ENCODE measurements at regions not wholly inside any gene's neighbourhood (a gene's known extent, or its start where the extent isn't known, plus 50 kb on each side); places are given as distances from the start of the nearest gene placed in this dataset.

DNA sequence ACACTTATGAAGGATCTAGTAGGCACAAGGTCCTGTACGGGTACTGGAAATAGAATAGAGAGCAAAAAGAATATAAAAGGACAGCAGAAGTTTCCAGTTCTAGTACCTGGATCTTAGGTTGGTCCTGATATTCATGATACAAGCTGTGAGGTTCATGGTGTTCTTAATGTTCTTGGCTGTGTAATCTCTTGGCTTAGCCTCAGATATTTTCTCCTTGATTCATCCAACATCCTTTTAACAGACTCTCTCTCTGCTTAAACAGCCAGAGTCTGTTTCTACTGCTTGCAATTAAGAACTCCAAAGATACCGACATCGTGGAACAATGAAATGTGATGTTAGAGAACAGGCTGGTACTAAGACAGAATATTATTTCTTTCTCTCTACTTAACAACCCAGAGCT is 49.9 kb downstream of the CNTN3 start:
- Histone ChIP-seq H4K20me1 (ENCODE audit: low read depth) (no peaks in the 10 kb centered on the region), H3K27me3 (no peaks in the 10 kb centered on the region), H3K36me3 (no peaks in the 10 kb centered on the region), H3K27ac (no peak overlapping the region), H3K9me3 (ENCODE audit: low read depth) (no peaks in the 10 kb centered on the region), H2AFZ (replicated peaks) (no peak overlapping the region), H3K4me3 (no peak overlapping the region), H3K79me2 (ENCODE audit: low read depth) (no peaks in the 10 kb centered on the region), H3K4me1 (no peaks in the 10 kb centered on the region), H3K4me2 (no peak overlapping the region), H3F3A (ENCODE audit: low read depth) (no peaks in the 10 kb centered on the region), H3K9ac (no peak overlapping the region)
- DNase-seq (ENCODE audit: low spot score): no peak
- Mint-ChIP-seq H3K9me3 (peaks cover 3% of the 10 kb centered on the region), H3K27ac (no peak overlapping the region), H3K36me3 (peaks cover 2% of the 10 kb centered on the region), H3K27me3 (ENCODE audit: insufficient read depth, low read depth) (no peaks in the 10 kb centered on the region), H3K4me3 (no peak overlapping the region), H3K4me1 (no peaks in the 10 kb centered on the region)
- no peak for TF ChIP-seq EZH2phosphoT487 (IDR thresholded peaks at IDR 0.05)
- TF ChIP-seq CTCF (IDR thresholded peaks at IDR 0.05): no peak
- no peak for TF ChIP-seq EZH2 (IDR thresholded peaks at IDR 0.05)

DNA sequence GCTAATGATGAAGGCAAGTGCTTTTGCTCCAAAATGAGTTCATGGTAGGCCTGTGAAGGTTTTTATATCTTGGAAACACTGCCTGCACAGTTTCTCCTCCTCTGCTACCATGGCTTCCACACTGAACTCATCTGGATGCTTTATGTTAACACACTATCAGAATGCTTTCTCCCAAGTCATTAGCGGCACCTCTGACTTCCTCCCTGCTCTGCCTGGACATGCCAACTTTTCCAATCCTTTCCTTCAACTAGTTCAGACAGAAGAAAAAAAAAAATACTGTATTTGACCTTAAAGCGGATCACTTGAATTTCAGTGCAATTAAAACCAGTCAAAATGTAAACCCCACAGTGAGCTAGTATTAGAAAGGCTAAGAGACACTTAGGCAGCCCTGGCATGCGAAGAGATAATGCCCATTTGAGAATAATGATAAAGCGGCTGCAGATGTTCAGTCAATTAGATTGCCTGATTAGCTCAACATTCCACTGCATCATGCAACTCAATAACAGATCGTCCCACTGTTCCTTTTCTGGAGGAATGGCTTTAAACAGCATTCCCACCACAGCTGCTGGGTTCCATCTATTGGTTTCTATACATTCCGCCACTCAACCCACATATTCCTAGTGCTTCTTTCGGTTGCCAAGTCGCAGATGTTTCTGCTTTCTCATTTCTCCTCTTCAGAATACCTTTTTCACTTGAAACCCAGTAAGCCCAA is 51.7 kb downstream of the CNTN3 start:
- no peaks in the 10 kb centered on the region for H3K36me3 ChIP-seq
- Mint-ChIP-seq H3K9me3 (peaks cover 6% of the 10 kb centered on the region), H3K27me3 (ENCODE audit: insufficient read depth, low read depth) (no peaks in the 10 kb centered on the region), H3K4me3 (no peak overlapping the region), H3K27ac (no peak overlapping the region), H3K36me3 (peaks cover 2% of the 10 kb centered on the region), H3K4me1 (peaks cover 4% of the 10 kb centered on the region)
- H4K20me1 ChIP-seq (ENCODE audit: low read depth): no peaks in the 10 kb centered on the region
- H3F3A ChIP-seq (ENCODE audit: low read depth): no peaks in the 10 kb centered on the region
- H3K4me2 ChIP-seq: no peak overlapping the region
- H2AFZ ChIP-seq (replicated peaks): no peak overlapping the region
- H3K79me2 ChIP-seq (ENCODE audit: low read depth): no peaks in the 10 kb centered on the region
- no peaks in the 10 kb centered on the region for H3K27me3 ChIP-seq
- H3K9me3 ChIP-seq (ENCODE audit: low read depth): no peaks in the 10 kb centered on the region
- no peak for TF ChIP-seq CTCF (IDR thresholded peaks at IDR 0.05)
- no peak for TF ChIP-seq EZH2phosphoT487 (IDR thresholded peaks at IDR 0.05)
- no peak for TF ChIP-seq EZH2 (IDR thresholded peaks at IDR 0.05)
- H3K4me1 ChIP-seq: no peaks in the 10 kb centered on the region
- H3K4me3 ChIP-seq: no peak overlapping the region
- H3K27ac ChIP-seq: no peak overlapping the region
- no peak overlapping the region for H3K9ac ChIP-seq
- no peak for DNase-seq (ENCODE audit: low spot score)

DNA sequence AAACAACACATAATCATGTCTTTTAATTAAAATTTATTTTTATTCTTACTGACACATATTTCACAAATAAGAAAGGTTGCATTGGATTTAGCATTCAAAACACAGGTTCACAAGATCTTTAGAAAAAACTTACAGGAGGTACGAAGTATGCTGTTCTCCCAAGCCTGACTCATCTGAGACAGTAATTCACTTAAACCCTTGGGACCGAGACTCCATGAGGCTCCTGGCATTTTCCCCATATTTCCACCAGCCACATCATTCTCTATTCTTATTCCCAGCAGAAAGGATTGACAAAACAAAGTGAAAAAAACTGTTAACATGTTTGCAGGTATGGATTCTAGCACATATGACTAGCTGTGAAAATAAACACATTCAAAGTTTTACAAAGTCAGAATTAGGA is 52.6 kb downstream of the CNTN3 start:
- Histone ChIP-seq H3K4me2 (no peak overlapping the region), H3K9me3 (ENCODE audit: low read depth) (no peaks in the 10 kb centered on the region), H3K36me3 (no peaks in the 10 kb centered on the region), H3K4me1 (no peaks in the 10 kb centered on the region), H3K27me3 (no peaks in the 10 kb centered on the region), H3K9ac (no peak overlapping the region), H2AFZ (replicated peaks) (no peak overlapping the region), H3K4me3 (no peak overlapping the region), H3K79me2 (ENCODE audit: low read depth) (no peaks in the 10 kb centered on the region), H3K27ac (no peak overlapping the region), H4K20me1 (ENCODE audit: low read depth) (no peaks in the 10 kb centered on the region), H3F3A (ENCODE audit: low read depth) (no peaks in the 10 kb centered on the region)
- H3K27me3 Mint-ChIP-seq (ENCODE audit: insufficient read depth, low read depth): no peaks in the 10 kb centered on the region
- no peak for TF ChIP-seq CTCF (IDR thresholded peaks at IDR 0.05)
- TF ChIP-seq EZH2 (IDR thresholded peaks at IDR 0.05): no peak
- no peak for TF ChIP-seq EZH2phosphoT487 (IDR thresholded peaks at IDR 0.05)
- peaks cover 2% of the 10 kb centered on the region for H3K36me3 Mint-ChIP-seq
- H3K9me3 Mint-ChIP-seq: peaks cover 6% of the 10 kb centered on the region
- peaks cover 4% of the 10 kb centered on the region for H3K4me1 Mint-ChIP-seq
- H3K4me3 Mint-ChIP-seq: no peak overlapping the region
- H3K27ac Mint-ChIP-seq: no peak overlapping the region
- no peak for DNase-seq (ENCODE audit: low spot score)

Measured in neural progenitor cell (in vitro differentiated cells).